HG03025 (cell line): ENCODE measurements at regions not wholly inside any gene's neighbourhood (a gene's known extent, or its start where the extent isn't known, plus 50 kb on each side); places are given as distances from the start of the nearest gene placed in this dataset.
"Not testable (repeated sequence)": the region's sequence is repeated elsewhere in the genome, so short reads cannot be mapped to it uniquely, and the experiment has no call there.

Experiments used
- ATAC-seq: cut with Tn5 transposase; IDR thresholded peaks from one replicate; pipeline ENCODE4 v1.9.1; 2021; ENCODE audit warnings: mild to moderate bottlenecking, moderate library complexity; ENCODE audit not compliant: unreplicated experiment, low FRiP score

- ATAC-seq: no peak
Observed at GRCh38 chr4:19026281-19026680, 1004.7 kb upstream of the LCORL start.

GRCh38 chr4:19025031-19025430 is 1003.5 kb upstream of the LCORL start:
- ATAC-seq: no peak

GRCh38 chr4:19024047-19024446 is 1002.5 kb upstream of the LCORL start:
- ATAC-seq: no peak

GRCh38 chr4:19021617-19022016 is 1000.1 kb upstream of the LCORL start:
- ATAC-seq: no peak

- not testable (repeated sequence) for ATAC-seq
Observed at GRCh38 chr4:19016550-19016949, 995.0 kb upstream of the LCORL start.

- no peak for ATAC-seq
Observed at GRCh38 chr4:19014594-19014993, 993.0 kb upstream of the LCORL start.

- ATAC-seq: no peak
Observed at GRCh38 chr4:19010761-19011160, 989.2 kb upstream of the LCORL start.

- ATAC-seq: no peak
Observed at GRCh38 chr4:19009881-19010280, 988.3 kb upstream of the LCORL start.

GRCh38 chr4:19005211-19005610 is 983.7 kb upstream of the LCORL start:
- ATAC-seq: no peak

- ATAC-seq: no peak
Observed at GRCh38 chr4:19002170-19002569, 980.6 kb upstream of the LCORL start.

GRCh38 chr4:18999595-18999994 is 978.0 kb upstream of the LCORL start:
- no peak for ATAC-seq

GRCh38 chr4:18981234-18981615 is 959.7 kb upstream of the LCORL start:
- no peak for ATAC-seq

- peak; percentile 87 for ATAC-seq
Observed at GRCh38 chr4:18980516-18981233, 959.1 kb upstream of the LCORL start.

GRCh38 chr4:18976884-18977283 is 955.3 kb upstream of the LCORL start:
- no peak for ATAC-seq

- no peak for ATAC-seq
Observed at GRCh38 chr4:18975916-18976808, 954.6 kb upstream of the LCORL start.

- no peak for ATAC-seq
Observed at GRCh38 chr4:18973296-18973695, 951.7 kb upstream of the LCORL start.

- no peak for ATAC-seq
Observed at GRCh38 chr4:18961879-18962278, 940.3 kb upstream of the LCORL start.

GRCh38 chr4:18961266-18961665 is 939.7 kb upstream of the LCORL start:
- ATAC-seq: no peak

- no peak for ATAC-seq
Observed at GRCh38 chr4:18957716-18958115, 936.2 kb upstream of the LCORL start.

- no peak for ATAC-seq
Observed at GRCh38 chr4:18954538-18954937, 933.0 kb upstream of the LCORL start.

- no peak for ATAC-seq
Observed at GRCh38 chr4:18953613-18954012, 932.1 kb upstream of the LCORL start.

GRCh38 chr4:18945464-18945863 is 923.9 kb upstream of the LCORL start:
- no peak for ATAC-seq
